NOMO-1 treated with DMSO at 0.1 percent for 48 hours (cell line): ENCODE measurements at regions not wholly inside any gene's neighbourhood (a gene's known extent, or its start where the extent isn't known, plus 50 kb on each side); places are given as distances from the start of the nearest gene placed in this dataset.
A peak's percentile ranks its signal among the peaks of the same experiment; 100 is the strongest.
"Not testable (repeated sequence)": the region's sequence is repeated elsewhere in the genome, so short reads cannot be mapped to it uniquely, and the experiment has no call there.

Experiments
- DNase-seq: peaks from one replicate; lab custom pipeline; 2025; ENCODE audit not compliant: unreplicated experiment; lab: John Stamatoyannopoulos, UW

DNA sequence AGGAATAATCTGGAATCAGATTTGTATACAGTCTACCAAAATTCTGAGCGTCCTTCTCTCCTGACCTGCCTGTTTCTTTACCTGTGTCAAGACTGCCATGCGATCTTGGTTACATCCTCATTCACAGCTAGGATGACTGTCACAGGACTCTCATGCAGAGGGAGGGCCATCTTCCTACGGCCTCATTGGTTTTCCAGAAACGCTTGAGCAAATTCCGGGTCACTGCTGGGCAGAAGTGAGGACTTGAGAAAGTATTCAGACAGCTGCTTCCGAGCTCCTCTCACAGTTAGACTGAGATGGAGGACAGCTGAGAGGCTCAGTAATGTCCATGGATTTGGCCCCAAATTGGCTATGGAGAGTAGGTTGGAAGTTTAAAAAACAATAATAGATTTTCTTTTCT lies 94.2 kb downstream of the TFAP2C start:
- no peak for DNase-seq

DNA sequence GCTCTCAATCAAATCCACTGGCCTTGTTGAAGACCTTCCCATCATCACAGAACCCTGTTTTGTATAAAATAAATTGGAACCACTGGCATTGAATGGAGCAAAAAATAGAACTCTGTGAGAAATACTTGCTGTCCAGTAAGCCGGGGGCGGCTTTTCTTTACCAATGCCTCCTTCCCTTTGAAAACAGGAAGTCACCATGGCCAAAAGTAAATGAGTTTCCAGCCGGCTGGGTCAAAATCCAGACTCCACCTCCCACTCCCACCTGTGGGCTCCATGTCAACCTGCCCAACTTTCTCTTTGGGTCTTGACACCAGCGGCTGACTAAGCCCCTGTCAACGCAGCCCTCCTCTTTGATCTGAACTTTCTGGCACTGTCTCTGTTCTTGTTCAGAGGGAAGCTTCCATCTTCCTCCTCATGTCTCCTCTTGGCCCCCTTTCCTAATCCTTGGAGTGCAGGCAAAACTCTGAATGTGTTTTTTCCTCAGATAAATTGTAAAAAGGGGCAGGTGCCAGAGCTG lies 95.2 kb downstream of the TFAP2C start:
- DNase-seq, result peak; percentile 41

DNA sequence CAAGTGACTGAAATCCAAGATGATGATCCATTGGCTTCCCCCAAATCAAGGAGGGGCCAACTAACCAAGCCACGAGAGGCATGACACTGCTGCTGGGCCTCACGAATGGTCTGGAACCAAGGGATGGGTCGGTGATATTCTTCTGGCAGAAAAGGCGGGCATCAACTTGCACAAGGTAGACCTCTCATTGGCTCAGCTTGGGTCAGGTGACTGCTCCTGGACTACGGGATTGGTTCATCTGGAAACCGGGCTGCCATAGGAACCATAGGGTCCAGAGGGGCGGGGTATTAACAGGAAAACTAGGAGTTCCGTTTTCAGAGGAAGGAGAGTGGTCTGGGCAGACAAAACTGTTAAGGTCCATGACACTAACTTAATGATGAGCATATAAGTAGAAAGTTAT lies 100.9 kb downstream of the TFAP2C start:
- no peak for DNase-seq

DNA sequence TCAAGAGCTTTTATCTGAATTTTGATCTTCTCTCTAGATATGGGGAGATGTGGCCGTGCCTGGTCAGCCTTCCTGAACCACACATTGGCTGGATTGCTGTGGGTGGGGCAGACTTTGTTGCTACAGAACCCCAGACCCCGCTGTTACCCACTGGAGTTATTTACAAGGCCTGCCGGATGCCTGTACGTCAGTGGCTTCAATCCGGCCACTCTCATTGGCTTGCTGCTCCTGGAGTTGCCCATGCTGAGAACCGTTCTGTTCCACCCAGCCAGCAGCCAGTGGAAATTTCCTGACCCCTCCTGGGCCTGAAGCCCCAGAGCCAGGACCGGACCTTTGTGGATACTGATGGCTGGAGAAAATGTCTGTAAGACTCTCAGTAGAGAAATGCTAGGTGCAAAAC lies 101.9 kb downstream of the TFAP2C start:
- no peak for DNase-seq

DNA sequence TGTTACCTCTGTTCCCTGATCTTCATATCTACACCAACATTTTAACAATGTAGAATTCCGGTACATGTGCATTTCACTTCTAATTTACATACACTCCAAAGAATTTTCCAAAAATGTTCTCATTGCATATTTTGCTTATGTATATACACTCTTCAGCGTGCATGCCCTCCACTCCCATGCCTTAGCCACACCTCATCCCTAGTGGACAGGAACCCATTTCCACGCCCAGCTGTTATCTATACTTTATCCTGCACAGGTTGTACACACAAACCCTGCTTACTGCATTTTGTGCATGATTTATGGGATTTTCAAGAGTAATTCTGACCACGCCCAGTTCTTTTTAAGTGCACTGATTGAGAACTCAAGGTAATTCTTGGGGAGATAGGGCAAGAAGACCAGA lies 102.4 kb downstream of the TFAP2C start:
- DNase-seq, result no peak

DNA sequence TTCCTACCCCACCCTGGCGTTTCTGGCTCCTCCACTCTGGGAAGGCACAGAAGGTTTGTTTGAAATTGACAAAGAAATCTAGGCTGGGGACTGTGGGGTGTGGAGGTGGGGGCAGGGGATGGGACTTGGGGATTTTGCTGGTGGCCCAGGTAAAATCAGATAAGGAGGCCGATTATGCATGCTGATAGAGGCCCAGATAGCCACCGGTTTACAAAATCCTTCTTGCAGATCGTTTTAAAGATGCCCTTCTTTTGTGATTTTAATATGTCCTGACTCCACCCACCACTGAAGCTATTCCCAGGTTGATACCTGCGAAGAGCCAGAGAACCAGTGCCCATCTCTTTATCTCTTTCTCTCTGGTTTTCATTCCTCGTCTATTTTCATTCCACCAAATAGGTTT lies 104.9 kb downstream of the TFAP2C start:
- no peak for DNase-seq

DNA sequence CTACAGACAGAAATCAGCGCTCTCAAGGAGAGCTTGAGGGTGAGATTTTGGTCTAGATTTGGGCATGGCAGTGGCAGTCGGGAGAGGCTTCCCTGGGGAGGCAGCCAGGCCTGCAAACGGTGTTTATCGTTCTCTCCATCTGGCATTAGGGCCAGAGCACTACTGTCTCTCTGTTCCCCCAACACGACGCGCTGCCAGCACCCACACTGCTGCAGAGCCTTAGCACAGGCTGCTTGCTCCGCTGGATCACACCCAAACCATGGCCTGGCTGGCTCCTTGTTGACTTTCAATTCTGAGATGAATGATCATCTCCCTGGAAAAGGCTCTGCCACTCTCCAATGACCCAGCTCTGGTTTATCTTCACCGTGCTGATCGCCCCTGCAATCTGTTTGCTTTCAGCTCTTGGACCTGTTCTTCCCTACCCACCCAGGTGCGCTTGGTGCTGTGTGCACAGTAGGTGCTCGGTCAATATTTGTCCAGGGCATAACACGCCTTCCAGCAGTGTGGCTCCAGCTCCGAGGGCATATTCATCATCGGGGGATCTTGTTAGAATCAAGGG lies 106.1 kb downstream of the TFAP2C start:
- no peak for DNase-seq

DNA sequence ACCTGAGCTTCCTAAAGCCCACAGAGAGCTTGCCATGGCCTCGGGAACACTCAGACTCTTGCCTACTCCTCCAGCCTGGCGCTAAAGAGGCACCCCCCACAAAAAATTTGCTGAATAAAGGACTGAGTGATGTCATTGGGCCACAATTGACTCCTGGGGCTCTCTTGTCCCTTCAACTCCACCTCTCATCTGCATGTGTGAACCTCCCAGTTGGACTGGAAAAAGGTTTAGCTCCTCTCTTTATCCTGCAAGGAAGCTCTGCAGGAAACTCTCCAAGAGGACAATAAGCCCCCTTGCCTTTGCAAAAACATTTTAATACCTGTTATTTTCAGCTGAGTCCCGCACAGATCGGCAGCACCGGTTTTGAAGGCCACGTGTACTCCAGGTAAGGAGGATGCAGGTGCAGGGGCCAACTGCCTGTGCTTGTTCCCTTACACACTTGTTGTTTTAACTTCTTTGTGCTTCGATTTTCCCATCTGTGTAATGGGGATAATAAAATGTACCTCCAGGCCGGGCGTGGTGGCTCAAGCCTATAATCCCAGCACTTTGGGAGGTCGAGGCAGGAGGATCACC lies 107.3 kb downstream of the TFAP2C start:
- DNase-seq, result no peak

DNA sequence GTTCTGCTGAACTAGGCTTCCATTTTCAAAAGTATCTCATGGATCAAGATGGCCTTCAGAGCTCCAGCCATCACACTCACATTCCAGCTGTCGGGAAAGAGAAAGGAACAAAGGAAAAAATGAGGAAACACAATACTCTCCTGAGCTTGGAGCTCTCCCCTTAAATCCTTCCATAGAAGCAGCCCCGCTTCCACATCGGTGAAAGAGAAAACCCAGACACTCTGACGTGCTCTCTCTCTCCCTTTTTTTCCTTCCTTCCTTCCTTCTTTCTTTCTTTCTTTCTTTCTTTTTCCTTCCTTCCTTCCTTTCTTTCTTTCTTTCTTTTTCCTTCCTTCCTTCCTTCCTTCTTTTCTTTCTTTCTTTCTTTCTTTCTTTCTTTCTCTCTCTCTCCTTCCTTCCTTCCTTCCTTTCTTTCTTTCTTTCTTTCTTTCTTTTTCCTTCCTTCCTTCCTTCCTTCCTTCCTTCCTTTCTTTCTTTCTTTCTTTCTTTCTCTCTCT lies 115.3 kb downstream of the TFAP2C start:
- not testable (repeated sequence) for DNase-seq

DNA sequence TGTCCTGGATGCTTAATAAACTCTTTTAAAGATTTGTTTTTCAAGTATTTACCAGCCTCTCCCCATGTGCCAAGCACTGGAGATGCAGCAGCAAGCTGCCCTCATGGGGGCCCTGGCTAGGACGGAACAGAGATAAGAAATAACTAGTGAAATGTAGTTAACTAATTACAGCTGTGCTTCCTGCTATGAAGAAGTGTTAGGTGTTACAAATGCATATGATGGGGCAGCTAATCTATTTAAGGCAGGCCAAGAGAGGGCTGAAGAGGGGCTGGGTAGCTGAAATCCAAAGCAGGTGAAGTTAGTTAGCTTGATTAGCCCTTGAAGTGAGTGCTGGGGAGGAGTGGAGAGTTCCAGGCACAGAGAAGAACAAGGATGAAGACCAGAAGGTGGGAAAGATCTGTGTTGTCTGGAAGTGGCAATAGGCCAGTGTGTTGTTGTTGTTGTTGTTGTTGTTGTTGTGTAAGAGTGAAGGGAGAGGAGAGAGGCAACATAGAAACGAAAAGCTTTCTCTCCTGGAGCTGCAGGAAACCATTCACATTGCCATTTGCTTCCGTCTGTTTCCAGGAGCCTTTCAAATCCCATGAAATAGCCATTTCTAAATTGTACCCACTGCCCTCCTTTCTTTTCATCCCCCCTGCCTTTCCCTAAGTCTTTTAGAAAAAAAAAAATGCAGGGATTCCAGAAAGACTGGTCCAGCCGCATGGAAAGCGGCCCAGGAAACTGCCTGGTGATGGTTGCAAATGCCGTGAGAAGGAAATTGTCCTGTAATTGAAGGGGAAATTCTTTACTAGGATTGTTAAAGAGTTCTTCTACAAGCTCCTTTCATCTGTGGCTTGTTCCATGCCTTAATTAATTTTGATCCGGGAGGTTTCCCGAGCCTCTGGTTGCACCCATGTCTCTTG lies 119.6 kb downstream of the TFAP2C start:
- no peak for DNase-seq

DNA sequence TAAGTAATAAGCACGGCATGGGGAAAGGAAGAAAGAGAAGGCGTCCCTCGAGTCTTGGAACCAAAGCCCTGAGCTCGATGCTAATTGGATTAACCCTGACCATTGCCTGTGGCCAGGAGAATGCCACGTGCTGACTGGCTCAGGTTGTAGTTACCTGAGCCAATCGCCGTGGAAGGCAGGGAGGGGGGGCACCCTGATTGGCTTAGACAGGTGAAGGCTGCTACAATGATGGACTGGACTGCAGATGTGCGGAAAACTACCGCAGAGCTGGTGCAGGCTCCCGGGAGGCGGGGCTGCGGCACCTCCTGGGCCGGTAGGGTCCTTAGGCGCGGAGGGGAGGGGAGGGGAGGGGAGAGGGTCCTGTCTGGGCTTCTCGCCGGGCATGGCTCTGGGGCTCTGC lies 121.3 kb downstream of the TFAP2C start:
- no peak for DNase-seq

DNA sequence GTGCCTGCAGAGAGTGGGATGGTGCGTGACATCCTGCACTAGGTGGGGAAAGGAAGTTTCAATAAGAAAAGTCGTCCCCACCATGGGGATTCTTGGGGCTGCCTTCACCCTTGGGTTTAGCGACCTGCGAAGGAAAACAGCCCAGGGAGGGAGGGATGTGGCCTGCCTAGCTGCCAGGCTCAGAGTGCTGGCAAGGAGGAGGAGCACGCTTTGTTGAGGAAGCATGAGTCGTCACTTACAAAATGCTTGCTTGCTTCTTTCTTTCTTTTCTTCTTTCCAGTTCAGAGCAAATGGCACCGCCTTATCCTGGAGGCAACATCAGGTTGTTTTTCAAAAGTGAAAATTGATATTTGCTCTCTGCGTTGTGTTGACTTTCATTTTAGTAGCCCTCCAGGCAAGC lies 123.2 kb downstream of the TFAP2C start:
- no peak for DNase-seq

DNA sequence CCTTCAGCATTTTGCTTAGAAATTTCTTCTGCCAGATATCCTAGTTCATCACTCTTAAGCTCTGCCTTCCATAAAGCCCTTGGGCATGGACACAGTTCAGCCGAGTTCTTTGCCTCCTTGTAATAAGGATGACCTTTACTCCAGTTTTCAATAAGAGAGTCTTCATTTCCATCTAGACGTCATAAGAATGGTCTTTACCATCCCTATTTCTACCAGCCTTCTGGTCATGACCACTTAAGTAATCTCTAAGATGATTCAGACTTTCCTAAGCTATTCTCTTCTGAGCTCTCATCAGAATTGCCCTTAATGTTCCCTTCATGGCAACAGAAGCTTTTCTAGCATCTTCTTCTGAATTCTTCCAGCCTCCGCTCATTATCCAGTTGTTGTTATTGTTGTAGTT lies 126.1 kb downstream of the TFAP2C start:
- DNase-seq, result no peak

DNA sequence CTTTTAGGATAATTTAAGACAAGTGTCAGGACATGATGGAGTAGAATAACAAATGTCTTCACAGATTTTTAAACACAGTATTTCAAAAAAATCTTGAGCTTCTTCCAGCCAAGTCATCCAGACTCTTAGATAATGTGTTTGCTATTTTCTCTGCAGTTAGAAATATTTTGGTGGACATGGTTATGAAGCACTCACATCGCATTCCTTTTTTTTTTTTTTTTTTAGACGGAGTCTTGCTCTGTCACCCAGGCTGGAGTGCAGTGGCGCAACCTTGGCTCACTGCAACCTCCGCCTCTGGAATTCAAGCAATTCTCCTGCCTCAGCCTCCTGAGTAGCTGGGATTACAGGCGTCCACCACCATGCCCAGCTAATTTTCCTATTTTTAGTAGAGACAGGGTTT lies 127.6 kb downstream of the TFAP2C start:
- not testable (repeated sequence) for DNase-seq

DNA sequence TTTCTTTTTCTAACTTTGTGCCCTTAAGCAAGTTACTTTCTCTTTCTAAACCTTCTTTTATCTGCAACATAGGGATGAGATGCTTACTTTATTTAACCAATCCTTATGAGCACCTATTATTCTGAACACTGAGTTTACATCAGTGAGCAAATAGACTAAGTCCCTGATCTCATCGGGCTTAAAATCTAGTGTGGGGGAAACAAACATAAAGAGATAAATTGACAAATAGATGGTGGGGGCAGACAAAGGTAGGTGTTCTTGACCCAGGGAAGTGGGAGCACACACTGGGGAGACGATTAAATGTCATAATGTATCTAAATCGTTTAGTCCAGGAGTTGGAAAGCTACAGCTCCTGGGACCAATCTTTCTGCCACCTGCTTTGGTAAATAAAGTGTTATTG lies 129.6 kb downstream of the TFAP2C start:
- no peak for DNase-seq

DNA sequence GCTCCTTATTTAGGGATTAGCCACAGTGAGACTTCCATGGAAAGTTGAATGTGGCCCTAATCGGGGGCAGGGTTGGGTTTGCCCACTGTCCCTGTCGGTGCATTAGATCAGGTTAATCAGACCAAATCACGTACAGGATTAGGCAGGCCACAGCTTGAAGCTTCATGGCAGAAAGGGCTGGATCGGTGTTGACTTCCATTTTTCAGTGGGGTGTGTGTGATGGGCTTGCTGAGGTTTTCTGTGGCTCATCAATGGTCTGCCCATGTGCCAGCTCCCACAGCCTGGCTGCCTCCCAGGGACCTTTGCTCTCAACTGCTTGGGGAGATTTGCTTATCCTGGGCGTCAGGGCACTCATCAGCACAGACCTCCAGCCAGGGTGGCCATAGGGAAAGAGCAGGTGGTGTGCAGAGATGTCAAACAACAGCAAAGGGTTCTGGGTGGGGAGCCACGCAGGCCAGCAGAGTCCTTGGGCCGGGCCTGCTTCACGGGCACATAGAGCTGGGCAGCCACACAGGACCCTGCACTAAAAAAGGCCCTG lies 130.7 kb downstream of the TFAP2C start:
- DNase-seq, result no peak

DNA sequence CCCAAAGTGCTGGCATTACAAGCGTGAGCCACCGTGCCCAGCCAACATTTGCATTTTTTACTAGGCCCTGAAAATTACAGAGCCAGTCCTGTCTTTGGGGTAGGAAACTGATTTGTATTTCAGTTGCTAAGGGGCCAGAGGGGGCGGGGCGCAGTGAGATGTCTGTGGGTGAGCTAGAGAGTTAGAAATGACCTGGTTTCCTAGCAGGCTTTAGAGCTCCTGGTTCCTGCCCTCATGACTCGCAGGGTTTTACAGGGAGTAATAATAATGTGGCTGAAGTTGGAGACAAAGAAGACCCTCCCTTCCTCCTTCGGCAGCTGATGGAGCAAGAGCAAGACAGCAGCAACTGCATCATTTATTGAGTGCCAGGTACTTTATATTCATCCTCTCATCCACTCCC lies 131.5 kb downstream of the TFAP2C start:
- DNase-seq, result no peak

DNA sequence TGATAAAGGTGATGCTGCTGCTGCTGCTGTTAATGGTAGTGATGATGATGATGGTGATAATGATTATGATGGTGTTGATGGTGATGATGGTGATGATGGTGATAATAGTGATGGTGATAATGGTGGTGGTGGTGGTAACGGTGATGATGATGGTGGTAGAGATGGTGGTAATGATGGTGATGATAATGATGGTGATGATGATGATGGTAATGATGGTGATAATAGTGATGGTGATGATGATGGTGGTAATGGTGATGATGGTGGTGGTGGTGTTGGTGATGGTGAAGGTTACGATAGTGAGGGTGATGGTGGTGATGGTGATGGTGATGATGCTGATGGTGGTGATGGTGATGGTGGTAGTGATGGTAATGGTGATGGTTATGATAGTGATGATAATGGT lies 132.3 kb downstream of the TFAP2C start:
- DNase-seq, result no peak

DNA sequence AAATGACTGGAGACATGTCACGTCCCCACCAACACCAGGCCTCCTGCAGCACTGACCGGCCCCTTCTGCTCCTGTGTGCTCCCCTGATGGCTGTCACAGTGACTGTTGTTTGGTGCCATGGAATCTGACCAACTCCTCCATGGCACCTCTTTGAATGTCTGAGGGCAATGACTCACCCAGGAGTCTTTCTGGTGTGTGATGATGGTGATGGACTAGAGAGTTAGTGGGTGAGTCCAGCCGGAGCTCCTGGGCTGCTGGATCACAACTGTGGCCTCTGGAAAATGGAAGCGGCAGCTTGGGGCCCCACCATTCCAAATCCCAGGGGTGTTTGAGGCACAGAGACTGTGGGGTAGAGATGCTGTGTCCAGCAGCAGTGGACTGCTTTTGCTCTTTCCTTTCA lies 133.3 kb downstream of the TFAP2C start:
- no peak for DNase-seq

DNA sequence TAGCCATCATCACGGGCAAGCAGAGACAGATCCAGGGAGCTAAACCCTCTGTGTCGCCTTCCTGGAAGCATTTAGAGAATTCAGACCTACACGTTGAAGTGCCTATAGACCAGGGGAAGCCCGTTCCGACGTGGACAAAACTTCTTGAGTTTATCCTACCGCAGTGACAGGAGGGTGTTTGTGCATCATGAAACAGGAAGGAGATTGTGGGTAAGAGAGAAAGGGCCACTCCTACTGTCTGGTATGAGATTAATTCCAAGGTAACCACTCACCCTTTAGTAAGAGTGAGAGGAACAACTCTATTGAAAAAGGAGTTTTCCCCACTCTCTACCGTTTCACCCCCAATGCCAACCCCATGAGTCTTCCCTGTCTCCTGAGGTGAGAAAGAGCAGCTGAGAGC lies 133.7 kb downstream of the TFAP2C start:
- no peak for DNase-seq

DNA sequence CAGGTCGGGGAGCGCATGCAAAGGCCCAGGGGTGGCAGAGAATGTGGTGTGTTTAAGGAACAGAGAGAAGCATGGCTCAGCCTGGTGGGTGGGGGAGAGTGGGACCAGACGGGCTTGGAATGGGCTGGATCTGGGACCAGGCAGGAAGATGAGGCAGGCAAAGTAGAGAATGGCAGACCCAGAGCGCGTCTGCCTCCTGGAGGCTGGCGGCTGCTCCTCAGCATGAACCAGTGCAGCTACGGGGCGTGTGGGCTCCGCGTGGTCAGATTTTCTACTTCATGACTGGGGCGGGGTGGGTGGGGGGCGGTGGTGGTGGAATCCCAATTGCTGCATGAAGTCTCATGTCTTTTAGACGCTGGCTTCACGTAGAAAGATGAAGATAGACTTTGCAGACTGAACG lies 135.6 kb downstream of the TFAP2C start:
- no peak for DNase-seq
